Activated gamma-delta T cell treated with Interleukin-2 at 50 U/mL for 16 hours (primary cell): ENCODE measurements at regions not wholly inside any gene's neighbourhood (a gene's known extent, or its start where the extent isn't known, plus 50 kb on each side); places are given as distances from the start of the nearest gene placed in this dataset.
A peak's percentile ranks its signal among the peaks of the same experiment; 100 is the strongest.

Source experiments
- DNase-seq: peaks from one replicate; pipeline ENCODE4 v3.0.0-alpha.2; 2020

DNA sequence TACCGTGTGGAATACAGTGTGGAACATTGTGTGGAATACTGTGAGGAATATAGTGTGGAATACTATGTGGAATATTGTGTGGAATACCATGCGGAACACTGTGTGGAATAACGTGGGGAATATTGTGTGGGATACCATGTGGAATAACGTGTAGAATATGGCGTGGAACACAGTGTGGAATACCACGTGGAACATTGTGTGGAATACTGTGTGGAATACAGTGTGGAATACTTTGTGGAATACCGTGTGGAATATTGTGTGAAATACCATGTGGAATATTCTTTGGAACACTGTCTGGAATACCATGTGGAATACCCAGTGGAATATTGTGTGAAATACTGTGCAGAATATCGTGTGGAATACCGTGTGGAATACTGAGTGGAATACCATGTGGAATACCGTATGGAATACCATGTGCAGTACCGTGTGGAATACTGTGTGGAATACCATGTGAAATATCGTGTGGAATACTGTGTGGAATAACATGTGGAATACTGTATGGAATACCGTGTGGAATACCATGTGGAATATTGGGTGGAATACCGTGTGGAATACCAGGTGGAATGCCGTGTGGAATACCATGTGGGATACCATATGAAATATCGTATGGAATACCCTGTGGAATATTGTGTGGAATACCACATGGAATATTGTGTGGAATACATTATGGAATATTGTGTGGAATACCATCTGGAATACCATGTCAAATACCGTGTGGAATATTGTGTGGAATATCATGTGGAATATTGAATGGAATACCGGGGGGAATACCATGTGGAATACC is 133.1 kb upstream of the CHST15 start:
- DNase-seq, result no peak

DNA sequence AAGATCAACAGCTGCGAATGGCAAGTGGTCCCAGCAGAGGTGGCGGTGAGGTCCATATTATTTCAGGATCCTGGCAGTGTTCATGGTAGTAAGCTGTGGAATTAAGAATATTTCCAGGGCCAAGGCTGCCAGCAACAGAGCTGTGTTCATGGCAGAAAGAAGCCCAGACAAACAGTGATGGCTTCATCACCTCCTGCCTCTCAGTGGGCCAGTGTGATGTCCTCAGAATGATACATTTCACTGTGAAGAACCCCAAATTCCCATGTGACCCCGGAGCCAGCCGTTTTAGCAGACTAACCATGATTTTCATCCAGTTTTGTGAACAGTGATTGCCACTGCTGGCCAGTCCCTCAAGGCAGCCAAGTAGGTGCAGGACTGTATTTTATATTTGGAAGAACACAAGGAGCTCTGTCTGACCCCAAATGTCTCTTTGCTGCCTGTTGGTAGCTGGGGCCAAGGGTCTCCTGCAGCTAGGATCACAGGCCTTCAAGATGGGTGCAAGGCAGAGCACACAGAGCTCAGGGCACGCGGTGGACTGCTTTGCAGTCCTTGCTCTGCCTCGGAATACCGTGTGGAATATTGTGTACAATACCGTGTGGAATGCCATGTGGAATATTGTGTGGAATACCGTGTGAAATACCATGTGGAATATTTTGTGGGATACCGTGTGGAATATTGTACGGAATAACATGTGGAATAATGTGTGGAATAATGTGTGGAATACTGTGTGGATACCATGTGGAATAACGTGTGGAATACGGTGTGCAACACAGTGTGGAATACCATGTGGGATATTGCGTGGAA is 132.3 kb upstream of the CHST15 start:
- peak; percentile 25 for DNase-seq

DNA sequence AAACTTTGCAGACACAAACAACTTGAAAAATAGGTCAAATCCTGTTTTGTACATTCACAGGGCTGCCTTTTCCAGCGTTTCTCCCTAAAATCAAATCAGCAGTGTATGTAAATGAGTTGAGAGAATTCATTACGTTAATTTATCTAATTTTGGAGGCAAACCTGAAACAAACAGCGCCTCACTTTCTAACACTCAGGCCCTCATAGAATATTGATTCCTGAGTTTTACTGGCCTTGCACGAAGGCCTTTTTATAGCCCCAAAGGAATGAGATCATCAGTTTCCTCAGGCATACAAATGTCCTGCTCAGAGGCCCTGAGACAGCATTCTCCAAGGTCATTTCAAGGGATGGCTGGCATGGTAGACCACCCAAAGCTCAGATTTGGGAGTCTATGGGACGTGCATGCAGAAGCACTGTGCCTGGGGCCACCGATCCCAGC is 131.7 kb upstream of the CHST15 start:
- DNase-seq, result no peak

DNA sequence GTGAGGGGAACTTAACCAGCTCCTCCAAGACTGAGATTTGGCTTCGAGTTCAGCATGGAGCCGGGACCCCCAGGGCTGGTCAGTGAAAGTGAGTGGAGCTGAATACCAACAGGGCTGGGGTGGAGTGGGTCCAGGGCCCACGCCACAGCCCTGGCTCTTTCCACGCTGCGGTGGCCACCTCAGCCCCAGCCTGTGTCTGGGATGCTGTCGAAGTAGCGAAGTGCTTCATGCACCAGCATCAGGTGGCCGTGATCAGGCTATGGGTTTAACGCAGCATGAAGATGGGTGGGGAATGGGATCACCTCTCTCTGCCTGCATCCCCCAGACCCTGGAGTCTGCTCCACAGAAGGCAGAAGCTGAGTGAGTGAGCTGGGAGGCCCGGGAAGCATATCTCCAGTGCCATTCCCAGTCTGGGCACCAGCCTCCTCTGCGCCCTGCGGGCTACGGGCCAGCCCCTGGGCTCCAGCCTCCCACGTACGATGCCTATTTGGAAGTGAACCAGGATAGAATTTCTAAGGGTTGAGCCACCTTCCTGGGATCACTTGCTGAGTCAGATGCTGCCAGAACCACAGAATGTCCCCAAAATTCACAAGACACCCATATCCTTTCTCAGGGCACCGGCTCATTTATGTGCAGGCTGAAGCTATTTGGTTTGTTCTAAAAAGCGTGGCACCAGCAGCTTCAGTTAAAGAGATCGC is 131.1 kb upstream of the CHST15 start:
- DNase-seq, result no peak

DNA sequence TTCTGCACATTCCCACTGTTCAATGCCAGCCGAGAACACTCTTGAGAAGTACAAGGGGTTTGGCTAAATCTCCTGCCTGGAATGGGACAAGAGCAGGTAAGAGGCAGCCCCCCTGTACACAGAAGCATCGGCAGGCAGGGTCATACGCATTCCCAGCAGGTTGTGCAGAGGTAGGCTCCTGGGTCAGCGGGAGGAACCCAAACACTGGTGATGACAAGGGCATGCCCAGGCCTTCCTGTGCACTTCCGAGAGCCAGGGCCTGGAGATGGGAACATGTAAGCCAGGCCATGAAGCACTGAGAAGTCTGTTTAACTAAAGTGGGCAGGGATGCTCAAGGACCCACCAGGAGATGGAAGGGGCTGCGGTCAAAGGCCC is 130.3 kb upstream of the CHST15 start:
- DNase-seq, result no peak

DNA sequence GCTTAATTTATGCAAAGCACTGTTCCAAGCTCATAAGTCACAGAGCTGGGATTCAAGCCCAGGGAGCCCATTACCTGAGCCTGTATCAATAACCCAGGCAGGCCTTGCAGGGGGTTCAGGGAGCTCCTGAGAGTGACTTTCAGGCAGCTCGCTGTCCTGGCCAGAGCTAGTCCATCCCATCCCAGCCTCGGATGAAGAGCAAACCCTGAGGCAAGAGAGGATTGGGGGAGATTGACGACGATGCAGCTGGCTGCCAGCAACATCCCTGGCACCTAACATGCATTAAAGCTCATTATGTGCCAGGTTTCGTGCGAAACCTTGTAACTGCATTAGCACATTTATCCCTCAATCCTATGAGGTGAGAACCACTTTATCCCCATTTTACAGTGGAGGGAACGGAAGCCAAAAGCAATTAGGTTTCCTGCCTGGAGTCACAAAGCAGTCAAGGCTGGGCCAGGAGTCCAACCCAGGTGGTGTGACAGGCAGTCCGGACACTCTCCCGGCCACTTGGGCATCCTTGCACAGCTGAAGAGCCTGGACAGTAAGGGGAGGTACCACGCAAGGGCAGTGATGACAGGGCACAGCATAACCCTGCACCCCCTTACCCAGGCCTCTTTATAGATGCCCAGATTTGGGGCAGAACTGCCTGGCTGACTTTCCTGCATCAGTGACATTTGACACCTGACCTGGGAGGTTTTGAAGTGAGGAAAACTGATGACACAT is 129.8 kb upstream of the CHST15 start:
- DNase-seq, result no peak

DNA sequence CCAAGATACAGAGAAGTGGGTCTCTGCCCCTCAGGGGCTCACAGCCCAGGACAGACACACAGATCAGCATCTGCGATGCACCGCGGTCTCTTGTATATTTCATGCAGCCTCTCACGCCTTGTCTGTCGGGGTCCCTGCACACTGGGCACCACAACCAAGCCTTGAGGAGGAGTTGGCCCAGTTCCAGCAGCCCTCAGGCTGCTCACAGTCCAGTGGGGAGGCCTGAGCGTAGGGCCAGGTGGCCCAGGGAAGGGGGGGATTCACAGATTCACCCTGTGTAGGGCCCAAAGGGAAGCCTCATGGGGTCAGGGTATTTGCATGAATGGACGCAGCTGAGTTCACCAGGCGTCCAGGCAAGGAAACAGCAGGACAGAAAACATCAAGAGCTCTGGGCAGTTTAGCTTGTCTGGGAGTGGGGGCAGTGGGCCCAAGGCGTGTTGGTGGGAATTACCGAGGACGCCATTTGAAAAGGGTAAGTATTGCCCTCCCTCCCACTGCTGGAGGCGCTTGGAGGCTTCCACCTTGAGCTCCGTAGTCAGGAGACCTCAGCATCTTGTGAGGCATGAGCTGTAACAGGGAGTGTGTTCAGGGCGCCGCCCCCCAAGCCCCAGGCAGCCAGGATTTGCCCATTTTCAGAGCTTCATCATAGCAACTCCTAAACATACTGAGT is 129.1 kb upstream of the CHST15 start:
- DNase-seq, result no peak

DNA sequence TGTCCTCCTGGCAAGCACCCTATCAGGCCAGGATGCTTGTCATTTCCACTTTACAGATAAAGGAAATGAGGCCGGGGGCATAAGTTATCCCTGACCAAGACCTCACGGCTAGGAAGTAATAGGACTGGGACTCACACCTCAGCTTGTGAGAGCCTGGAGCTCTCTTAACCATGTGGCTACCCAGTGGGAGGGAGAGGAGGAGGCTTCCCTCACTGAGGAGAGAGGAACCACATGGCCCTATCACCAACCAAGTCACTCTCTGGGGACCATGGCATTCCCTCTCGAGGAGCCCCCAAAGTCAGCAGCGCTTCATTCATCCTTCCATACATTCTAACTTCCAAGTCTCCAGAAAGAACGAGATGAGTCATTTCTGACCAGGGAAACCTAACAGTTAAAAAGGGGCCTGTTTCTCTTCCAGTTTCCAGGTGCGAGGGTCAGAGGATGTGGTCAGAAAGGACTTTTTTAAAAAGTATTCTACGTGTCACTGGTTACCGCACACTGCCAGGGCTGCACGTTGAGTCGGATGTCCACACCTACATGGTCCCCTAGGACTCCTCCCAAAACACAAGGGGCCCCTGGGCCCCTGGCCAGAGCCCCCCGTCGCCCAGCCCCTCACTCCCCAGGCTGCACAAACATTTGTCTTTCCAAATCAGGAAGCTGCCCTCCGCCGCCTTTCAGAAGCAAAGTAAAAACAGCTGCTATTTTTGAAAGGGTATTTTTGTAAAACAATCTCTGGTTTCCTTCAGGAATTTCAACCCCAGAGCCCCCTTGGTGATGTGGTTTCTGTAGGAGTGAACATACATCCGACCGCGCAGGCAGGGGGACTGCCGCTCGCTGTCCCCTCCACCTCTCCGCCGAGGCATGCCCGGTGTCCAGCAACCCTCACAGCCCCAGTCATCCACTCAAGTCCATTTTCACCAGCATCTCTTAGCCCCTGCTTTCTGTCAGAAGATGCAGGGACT is 128.2 kb upstream of the CHST15 start:
- DNase-seq, result no peak

DNA sequence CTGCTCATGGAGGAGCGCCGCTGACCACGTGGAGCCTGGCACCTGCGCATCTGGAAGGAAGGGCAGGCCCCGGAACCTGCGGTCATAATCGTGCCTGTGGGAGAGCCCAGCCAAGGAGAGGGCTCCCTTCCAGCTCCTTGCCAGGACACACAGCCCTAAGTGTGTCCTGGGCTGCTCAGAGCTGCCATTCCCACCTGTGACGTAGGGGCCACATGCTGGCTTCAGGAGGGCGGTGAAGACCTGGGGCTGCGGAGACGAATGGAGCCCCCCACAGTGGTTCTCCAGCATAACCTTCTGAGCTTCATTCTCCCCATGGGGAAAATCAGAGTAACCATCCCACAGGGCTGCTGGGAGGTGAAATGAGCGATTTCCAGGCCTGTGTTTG is 127.6 kb upstream of the CHST15 start:
- DNase-seq, result no peak

DNA sequence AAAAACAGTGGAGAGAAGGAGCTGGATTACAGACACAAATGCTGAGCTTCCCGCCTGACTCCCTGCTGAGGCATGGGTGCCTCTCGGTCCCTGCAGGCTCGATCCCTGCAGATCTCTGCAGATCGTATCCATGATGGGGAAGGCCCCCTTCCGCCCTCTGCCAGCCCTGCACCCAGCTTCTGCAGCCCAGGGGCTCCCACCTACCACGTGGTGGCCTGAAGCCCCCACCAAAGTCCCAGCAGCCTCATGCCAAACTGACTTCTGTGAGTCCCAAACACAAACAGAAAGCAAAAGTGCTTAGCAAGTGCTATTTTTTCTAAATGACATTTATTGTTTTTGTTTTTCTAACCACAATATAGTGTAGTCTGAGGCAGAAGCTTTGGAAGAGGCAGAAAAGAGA is 127.1 kb upstream of the CHST15 start:
- DNase-seq, result no peak

DNA sequence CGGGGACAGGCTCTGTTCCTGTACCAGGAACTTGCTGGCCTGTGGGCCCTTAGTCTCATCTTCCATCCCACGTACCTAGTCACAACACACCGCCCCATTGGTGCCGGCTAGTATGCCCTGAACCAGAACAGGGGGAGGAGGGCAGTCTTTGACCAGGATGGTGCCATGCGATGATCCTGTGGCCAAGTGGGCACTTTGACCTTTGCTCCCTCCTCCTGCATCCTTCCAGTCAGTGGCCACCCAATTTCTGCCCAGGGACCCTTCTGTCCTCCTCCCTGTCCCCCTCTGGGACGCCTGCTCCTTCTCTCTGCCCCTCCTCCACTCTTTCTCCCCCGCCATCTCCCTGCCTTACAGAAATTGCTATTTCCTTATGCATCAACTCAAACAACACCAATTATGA is 126.3 kb upstream of the CHST15 start:
- no peak for DNase-seq

DNA sequence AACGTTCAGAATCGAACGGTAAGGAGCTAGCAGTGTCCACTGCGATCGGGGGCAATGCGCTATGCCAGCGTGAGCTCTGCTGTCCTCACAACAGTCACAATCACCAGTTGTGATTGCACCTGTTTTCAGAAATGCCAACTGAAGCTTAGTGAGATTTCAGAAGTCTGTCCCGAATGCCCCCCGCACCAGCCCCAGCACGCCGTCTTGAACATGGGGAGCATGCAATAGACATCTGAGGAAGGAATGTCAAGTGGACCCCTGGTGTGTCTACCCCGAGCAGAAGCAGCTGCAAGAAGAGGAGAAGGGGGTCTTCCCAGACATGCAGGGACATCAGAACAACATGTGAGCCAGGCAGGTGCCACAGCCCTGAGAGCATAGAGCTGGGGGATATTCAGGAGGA is 125.7 kb upstream of the CHST15 start:
- no peak for DNase-seq

DNA sequence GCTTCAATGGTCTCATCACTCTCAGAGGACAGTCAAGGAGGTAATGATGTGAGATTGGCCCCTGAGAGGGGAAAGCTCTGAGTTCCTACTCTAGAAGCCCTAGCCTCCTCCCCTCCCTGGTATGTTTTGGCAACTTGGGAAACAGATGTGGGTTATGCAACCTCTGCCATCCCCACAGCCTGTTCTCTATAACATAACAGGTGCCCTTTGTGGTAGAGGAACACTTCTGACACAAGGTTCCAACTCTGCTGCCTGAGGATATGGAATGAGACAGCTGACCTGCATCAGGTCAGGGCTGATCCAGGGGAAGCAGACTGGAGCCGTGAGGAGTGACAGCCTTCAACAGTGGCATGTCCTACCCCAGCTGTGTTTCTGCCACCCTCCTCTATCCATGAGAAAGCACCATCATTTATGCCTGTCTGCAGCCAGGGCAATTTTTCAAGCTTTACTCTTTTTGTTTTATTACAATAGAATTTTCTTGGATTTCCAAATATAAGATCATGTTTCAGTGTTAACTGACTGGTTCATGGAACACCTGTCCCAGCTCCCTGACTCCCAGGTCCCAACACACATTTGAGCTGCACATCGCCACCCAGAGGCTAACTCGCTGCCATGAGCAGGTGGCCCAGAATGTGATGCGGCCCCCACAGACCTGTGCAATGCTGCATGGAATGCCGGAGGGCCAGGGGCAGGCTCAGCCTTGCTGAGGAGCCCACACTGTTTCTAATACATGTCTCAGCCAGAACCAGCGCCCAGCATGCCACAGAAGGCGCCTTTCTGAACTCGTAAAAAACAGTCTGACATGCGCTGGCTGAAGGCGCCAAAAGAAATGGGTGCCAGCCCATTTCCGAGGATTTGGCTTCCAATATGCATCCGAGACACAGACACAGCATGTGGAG is 124.8 kb upstream of the CHST15 start:
- no peak for DNase-seq

DNA sequence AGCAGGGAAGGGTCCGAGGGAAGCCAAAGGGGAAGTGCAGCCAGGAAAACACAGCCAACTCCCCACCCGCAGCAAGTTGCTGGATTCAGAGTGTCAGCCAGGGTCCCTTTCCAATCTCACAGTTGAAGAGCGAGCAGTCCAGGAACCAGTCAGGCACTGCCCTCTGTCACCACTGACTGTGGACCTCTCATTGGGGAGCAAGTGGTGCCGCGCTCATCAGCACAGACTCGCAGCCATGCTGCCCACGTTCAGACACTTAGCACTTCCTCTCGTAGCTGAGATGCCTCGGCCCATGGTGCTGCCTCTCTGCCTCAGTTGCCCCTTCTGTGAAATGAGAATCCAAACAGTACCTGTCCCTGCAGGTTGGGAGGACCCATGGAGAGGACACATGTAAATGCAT is 123.6 kb upstream of the CHST15 start:
- no peak for DNase-seq

DNA sequence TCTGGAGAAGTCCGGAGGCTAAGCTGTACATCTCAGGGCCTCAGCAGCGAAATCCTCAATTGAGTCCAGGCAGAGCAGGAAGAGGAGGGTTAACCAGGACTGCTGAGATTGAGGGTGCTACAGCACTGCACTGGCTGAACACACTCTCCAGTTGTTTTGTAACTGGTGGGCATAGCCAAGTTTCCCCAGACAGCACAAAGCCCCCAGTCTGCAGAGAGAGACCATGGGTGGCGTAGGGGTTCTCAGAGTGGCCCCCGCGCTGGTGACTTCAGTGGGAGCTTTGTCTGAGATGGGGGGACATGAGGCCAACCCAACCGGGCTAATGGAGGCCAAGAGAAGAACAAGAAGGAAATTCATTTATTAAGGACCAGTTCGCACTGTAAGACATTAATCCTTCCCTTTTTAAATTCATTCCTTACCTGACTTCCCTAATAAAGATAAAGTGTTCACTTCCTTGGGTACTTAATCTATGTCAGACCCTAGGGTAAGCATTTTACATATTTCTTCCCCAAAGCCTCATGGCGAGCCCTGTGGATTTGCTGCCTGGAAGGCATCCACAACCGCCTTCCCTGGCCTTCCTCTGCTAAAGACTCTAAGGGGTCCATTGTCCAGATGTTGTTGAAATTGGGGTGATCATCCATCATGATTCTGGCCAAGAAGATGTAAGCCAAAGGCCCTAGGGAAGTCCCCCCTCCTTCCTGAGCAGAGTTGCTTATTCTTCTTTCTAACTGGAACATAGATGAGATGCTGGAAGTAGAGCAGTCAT is 121.4 kb upstream of the CHST15 start:
- no peak for DNase-seq

DNA sequence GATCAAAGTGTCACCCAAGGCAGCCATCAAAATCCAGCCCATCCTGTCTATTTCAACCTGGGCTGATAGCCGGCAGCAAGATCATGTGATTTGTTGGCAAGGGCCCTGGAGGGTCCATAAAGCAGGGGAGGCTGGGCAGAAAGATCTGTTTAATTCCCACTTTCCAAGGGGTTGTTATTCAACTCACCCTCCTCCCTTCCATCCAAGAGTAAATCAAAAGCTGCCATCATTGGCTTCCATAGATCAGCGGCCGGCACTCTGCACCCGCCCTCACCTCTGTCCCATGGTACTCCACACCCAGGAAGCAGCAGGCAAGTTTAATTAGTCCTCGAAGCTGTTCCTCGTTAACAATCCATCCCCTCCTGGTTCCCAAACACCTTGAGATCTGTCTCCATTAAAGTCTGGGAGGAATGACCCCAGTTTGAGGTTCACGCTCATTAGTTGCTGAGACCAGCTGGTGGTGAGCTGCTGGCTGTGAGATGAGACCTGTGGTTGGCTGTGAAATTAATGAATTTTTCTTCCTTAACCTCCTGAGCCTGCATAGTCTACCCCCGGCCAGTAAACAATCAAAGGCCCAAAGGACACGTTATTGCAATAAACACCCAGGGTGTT is 120.6 kb upstream of the CHST15 start:
- DNase-seq, result no peak

DNA sequence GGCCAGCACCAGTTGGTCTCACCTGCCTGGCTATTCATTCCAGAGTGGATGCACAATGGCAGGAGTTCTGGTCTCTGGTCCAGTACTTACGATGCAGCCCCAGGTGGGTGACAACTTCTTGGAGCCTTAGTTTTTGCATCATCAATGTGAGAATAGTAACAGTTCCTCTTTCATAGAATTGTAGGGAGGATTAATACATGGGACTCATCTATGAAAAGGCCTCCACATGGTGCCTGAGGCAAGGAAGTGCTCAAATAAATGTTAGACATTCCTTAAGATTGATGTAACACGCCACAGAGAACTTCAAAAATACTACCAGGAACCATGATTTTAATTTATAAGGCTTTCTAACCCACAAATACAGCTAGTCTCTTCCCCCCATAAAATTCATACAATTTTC is 120.1 kb upstream of the CHST15 start:
- no peak for DNase-seq

DNA sequence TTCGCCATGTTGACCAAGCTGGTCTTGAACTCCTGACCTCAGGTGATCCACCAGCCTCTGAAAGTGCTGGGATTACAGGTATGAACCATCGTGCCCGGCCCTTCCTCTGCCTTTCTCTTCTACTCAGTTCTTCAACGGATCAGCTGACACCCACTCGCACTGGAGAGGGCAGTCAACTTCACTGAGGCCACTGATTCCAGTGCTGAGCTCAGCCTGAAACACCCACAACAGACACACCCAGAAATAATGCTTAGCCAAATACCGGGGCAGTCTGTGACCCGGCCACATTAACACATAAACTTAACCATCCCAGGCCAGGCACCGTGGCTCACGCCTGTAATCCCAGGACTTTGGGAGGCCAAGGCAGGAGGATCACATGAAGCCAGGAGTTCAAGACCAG is 119.3 kb upstream of the CHST15 start:
- DNase-seq, result no peak

DNA sequence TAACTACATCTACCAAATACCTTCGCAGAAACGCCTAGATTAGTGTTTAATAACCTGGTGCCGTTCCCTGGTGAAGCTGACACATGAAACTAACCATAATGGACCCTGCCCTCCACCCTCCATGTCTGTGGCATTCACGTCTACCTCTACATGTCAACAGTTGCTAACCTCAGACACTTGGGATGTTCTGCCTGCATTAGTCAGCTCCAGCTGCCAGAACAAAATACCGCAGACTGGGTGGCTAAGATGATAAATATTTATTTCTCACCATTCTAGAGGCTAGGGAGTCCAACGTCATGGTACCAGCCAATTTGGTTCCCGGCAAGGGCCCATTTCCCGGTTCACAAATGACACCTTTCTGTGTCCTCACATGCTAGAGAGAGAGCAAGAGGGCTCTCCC is 118.5 kb upstream of the CHST15 start:
- no peak for DNase-seq
